ENCODE measurements at regions not wholly inside any gene's neighbourhood (a gene's known extent, or its start where the extent isn't known, plus 50 kb on each side); places are given as distances from the start of the nearest gene placed in this dataset.

- TF ChIP-seq CTCF (IDR thresholded peaks at IDR 0.05) (no peak), POLR2A (IDR thresholded peaks at IDR 0.05) (no peak)
Observed at GRCh38 chr11:44444770-44445321, 120.6 kb upstream of the CD82 start.

All from thyroid gland (tissue), 4 donors.